Heart right ventricle (tissue), 16 donors: ENCODE measurements at regions not wholly inside any gene's neighbourhood (a gene's known extent, or its start where the extent isn't known, plus 50 kb on each side); places are given as distances from the start of the nearest gene placed in this dataset.
A peak's percentile ranks its signal among the peaks of the same experiment; 100 is the strongest.

Experiments
- ATAC-seq, 8 donors: fragments of 200-7000 bp; cut with Tn5 transposase; one replicate each; pipeline ENCODE4 v1.9.1; 2020; ENCODE audit warnings: mild to moderate bottlenecking in 8 of 8, moderate library complexity in 8 of 8, moderate number of reproducible peaks in 1 of 8
- DNase-seq, 2 donors: peaks; one replicate each; pipeline ENCODE4 v3.0.0-alpha.2; 2020
- H3K27ac ChIP-seq, 10 donors: fragments of 200-600 bp; sonication (generic) in 2 of 10; one replicate each; pipeline versions ENCODE4 v1.5.0 to v1.8.0; 2020 to 2022; ENCODE audit warnings: mild to moderate bottlenecking in 3 of 10
- H3K27me3 ChIP-seq, 7 donors: fragments of 200-600 bp; one replicate each; pipeline ENCODE4 v1.8.0; 2021 to 2022; ENCODE audit warnings: mild to moderate bottlenecking in 2 of 7
- H3K36me3 ChIP-seq, 9 donors: fragments of 200-600 bp; sonication (generic) in 1 of 9; one replicate each; pipeline versions ENCODE4 v1.5.0 to v1.8.0; 2020 to 2022; ENCODE audit warnings: mild to moderate bottlenecking in 2 of 9
- H3K4me1 ChIP-seq, 9 donors: fragments of 200-600 bp; sonication (generic) in 1 of 9; one replicate each; pipeline versions ENCODE4 v1.5.0 to v1.8.0; 2020 to 2022; ENCODE audit warnings: mild to moderate bottlenecking in 4 of 9
- H3K4me3 ChIP-seq, 10 donors: fragments of 200-600 bp; sonication (generic) in 2 of 10; one replicate each; pipeline versions ENCODE4 v1.5.0 to v1.8.0; 2020 to 2022; ENCODE audit warnings: mild to moderate bottlenecking in 7 of 10, moderate library complexity in 2 of 10
- H3K9me3 ChIP-seq, 11 donors: fragments of 200-600 bp in 10 of 11; sonication (generic) in 2 of 11; one replicate each; pipeline versions ENCODE4 v1.5.0 to v1.8.0; 2013 to 2022; ENCODE audit warnings: mild to moderate bottlenecking in 2 of 11, control low read depth in 1 of 11, moderate library complexity in 1 of 11
- WGBS, 2 donors: extraction: QIAGEN DNeasy Blood & Tissue Kit; methylation state at CpG; one replicate each; pipeline ENCODE4 v1.1.7; 2013; ENCODE audit warnings: inconsistent platforms in 1 of 2; 5-methylcytosine and 5-hydroxymethylcytosine counted together
- intact Hi-C, 10 donors: fragments of 100-400 bp; cut with DNase I; formaldehyde crosslinking; loops; one replicate each; pipeline versions ENCODE4 v1.11.1 to v1.14.2; 2022
- TF ChIP-seq, protein P1 (sequence below), 9 donors: fragments of 200-600 bp; sonication (generic) in 2 of 9; IDR thresholded peaks; one replicate each; pipeline versions ENCODE4 v1.5.0 to v1.8.0; 2021 to 2022; ENCODE audit warnings: antibody characterized with exemption in 9 of 9, mild to moderate bottlenecking in 5 of 9, moderate library complexity in 1 of 9
- donor health status: Arrhythmogenic right ventricular cardiomyopathy.
- donor health status: ischemic (EF 13 %, LVEDD 7.1; RV severe dilation, severe dysfunction).
- donor health status: healthy with polysubstance abuse.
- donor health status: DM: no; HTN: yes; CAD: no.
- donor health status: DM: no; HTN: no; CAD: no.
- donor health status: ischemic (EF 25% LVEDD 6.9; RV normal size, moderate dysfunction).
- donor health status: ischemic (EF 25% LVEDD 5.7; RV mildly dilated, moderate dysfunction).
- donor health status: healthy.
- donor health status: DM: yes; HTN: yes; CAD: no.
- donor health status: Ischemic cardiomyopathy.
- donor health status: ischemic (EF 35%, LVEDD 5.7; RV mildly dilated, moderate dysfunction).
- donor health status: nonischemic (EF 11% LVEDD 7.7; RV severe dilation, severe dysfunction).
- donor health status: DM: yes; HTN: yes; CAD: no.
- donor health status: PGD.
- donor health status: ischemic (EF 29% LVEDD 5.4; RV normal size, mild dysfunction).
- donor health status: nonischemic (EF 23%, LVEDD 6.1; RV moderate dilation, normal function).

DNA sequence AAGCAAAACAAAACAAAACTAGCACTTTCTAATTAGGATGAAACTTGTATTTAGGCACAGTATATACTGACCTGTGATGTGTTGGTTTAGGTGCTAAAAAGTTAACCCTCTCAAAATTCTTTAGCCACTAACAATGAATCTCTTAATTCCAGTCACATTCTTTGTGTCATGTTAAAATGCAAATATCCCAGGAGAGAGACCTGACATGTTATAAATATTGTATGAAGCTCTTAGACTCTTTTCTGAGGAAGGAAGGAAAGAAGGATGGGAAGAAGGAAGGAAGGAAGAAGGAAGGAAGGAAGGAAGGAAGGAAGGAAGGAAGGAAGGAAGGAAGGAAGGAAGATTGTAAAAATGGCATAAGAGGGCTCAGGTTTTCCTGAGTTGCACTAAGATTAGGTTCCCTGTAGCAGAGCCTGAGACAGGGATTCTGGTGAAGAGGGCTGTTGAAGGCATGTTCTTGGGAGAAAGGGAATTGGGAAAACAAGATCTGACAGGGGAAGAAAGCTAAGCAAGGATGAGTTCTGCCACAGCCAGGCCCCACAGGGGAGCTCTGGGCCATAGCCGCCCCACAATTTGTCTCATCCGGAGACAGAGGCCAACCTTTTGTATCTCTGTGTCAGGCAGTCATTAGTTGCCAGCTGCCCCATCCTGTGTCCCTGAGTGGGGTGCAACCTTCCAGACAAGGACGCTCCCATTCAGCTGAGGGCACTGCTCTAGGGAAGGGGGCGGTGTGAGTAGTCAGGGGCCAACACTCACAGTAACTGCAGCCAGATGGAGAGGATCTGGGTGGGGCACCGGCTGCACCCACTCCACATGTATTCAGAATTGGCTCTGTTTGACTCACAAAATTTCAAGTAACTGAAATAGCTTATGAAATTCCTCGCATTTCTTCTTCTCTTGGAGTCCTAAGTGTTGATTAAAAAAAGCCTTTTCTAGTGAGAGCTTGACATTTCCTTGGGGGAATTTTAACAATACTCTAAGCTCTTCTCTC is 189.3 kb upstream of the ARG1 start:
- WGBS, 2 donors: 61 to 72% methylated on average over 6 of the region's 6 CpGs
- no peaks in the 10 kb centered on the region for H3K4me1 ChIP-seq

DNA sequence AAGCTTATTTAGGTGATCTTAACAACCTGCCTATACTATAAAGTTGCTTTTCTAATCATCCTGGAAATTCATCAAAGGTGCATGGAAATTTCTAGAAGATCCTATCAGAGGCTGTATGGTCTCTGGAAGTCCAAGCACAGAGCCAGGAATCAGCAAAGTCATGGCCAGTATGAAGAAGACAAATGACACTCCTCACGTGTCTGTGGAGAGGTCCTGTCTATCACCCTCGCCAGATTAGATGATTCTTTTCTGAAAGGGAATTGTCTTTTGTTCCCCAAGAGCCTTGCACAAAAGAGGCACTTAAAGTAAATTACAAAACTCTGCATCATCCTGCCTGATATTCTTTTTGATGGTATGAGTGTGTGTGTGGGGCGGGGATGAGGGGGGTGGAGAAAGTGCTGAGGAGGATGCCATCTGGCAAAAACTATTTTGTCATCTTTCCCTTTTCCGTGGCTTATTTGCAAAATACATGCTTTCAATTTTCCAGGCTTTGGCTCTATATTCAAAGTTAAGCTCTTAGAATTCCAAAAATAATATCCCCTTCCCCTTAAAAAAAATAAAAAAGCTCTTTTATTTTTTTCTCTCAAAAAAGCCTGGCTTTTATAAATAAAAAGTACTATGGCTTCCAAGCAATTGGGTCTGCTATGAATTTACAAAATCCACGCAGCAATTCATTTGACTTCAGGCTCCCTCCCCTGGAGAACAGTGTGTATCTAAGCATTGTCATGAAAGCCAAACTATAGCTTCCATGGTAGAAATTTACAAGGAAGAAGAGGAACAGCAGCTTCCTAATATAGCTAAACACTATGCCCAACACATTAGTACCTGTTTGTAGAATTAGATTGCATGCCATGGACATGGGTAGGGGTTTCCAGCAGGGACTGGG is 185.2 kb upstream of the ARG1 start:
- no peak for ATAC-seq
- H3K36me3 ChIP-seq: no peaks in the 10 kb centered on the region
- no peak for DNase-seq
- 60% methylated on average over 5 of the region's 5 CpGs for WGBS, 2 donors
- peaks cover 0 to 4% (median 0%) of the 10 kb centered on the region in 7 donors for H3K27me3 ChIP-seq
- H3K27ac ChIP-seq: no peak overlapping the region
- intact Hi-C loops: no loop called here
- H3K4me1 ChIP-seq: no peaks in the 10 kb centered on the region
- no peak overlapping the region for H3K4me3 ChIP-seq
- TF ChIP-seq, protein P1, sequence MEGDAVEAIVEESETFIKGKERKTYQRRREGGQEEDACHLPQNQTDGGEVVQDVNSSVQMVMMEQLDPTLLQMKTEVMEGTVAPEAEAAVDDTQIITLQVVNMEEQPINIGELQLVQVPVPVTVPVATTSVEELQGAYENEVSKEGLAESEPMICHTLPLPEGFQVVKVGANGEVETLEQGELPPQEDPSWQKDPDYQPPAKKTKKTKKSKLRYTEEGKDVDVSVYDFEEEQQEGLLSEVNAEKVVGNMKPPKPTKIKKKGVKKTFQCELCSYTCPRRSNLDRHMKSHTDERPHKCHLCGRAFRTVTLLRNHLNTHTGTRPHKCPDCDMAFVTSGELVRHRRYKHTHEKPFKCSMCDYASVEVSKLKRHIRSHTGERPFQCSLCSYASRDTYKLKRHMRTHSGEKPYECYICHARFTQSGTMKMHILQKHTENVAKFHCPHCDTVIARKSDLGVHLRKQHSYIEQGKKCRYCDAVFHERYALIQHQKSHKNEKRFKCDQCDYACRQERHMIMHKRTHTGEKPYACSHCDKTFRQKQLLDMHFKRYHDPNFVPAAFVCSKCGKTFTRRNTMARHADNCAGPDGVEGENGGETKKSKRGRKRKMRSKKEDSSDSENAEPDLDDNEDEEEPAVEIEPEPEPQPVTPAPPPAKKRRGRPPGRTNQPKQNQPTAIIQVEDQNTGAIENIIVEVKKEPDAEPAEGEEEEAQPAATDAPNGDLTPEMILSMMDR (IDR thresholded peaks at IDR 0.05): no peak
- H3K9me3 ChIP-seq: peaks cover 0 to under 1% (median 0%) of the 10 kb centered on the region in 11 donors

More for the DNA sequence above, 189.3 kb upstream of the ARG1 start:
- ATAC-seq (peak in 1 of 8 donors; percentile 37), DNase-seq (no peak)
- H3K27ac ChIP-seq: no peak overlapping the region
- no peaks in the 10 kb centered on the region for H3K36me3 ChIP-seq
- H3K27me3 ChIP-seq: peaks cover 0 to 3% (median 0%) of the 10 kb centered on the region in 7 donors
- intact Hi-C loops: no loop called here
- TF ChIP-seq, protein P1 (IDR thresholded peaks at IDR 0.05): no peak
- H3K4me3 ChIP-seq: no peak overlapping the region
- no peaks in the 10 kb centered on the region for H3K9me3 ChIP-seq

DNA sequence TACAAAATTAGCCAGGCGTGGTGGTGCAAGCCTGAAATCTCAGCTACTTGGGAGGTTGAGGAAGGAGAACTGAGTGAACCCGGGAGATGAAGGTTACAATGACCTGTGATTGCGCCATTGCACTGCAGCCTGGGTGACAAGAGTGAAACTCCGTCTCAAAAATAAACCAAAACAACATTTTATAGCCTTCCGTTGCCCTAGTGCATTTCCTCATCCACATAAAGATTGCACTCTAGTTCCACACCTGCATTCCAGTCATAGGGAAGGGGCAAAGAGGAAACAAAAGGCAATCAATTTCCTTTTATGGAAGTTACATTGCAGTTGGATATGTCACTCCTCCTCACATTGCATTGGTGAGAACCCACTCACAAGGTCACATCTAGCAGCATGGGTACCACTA is 182.7 kb upstream of the ARG1 start:
- Histone ChIP-seq H3K27me3 (peaks cover 0 to 4% (median 0%) of the 10 kb centered on the region in 7 donors), H3K36me3 (no peaks in the 10 kb centered on the region), H3K4me3 (no peak overlapping the region), H3K27ac (no peak overlapping the region), H3K9me3 (peaks cover 0 to 12% (median 5%) of the 10 kb centered on the region in 11 donors), H3K4me1 (no peaks in the 10 kb centered on the region)
- ATAC-seq (no peak), DNase-seq (no peak)
- TF ChIP-seq, protein P1 (IDR thresholded peaks at IDR 0.05): no peak
- intact Hi-C loops: no loop called here
- WGBS, 2 donors: 88 to 91% methylated on average over 5 of the region's 5 CpGs

DNA sequence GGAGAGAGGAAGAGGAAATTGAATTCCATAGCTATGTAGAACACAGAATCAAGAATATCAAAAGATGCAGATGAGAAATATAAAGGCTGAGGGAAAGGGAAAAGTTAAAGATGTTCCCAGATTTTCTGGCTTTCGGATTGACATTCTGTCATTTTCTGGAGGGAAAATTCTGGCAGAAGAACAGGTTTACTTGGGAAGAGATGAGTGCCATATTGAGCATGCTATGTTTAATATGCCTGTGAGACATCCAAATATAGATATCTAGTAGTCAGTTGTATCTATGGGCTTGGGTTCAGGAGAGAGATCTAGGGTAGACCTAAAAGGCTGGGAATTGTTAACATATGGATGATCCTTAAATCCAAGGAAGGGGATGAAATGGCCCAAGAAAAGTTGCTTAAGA is 181.9 kb upstream of the ARG1 start:
- H3K4me1 ChIP-seq: no peaks in the 10 kb centered on the region
- H3K4me3 ChIP-seq: no peak overlapping the region
- H3K9me3 ChIP-seq: peaks cover 0 to 12% (median 5%) of the 10 kb centered on the region in 11 donors
- DNase-seq (no peak), ATAC-seq (no peak)
- no peaks in the 10 kb centered on the region for H3K36me3 ChIP-seq
- intact Hi-C loops: no loop called here
- TF ChIP-seq, protein P1 (IDR thresholded peaks at IDR 0.05): no peak
- H3K27ac ChIP-seq: no peak overlapping the region
- peaks cover 0 to 4% (median 0%) of the 10 kb centered on the region in 7 donors for H3K27me3 ChIP-seq
- WGBS, 2 donors: 82 to 88% methylated on average over 1 of the region's 1 CpG
